GM12878 (cell line): ENCODE measurements at regions not wholly inside any gene's neighbourhood (a gene's known extent, or its start where the extent isn't known, plus 50 kb on each side); places are given as distances from the start of the nearest gene placed in this dataset.

Experiments
- ATAC-seq: fragments of 200-7000 bp; cut with Tn5 transposase; 3 replicates; pipeline ENCODE4 v1.9.1; 2020; ENCODE audit warnings: mild to moderate bottlenecking, moderate library complexity
- BruUV-seq: library from RNA; stranded (reverse); fragments of 400-500 nt; replicated peaks from 2 replicates; lab custom pipeline; 2021; lab: Mats Ljungman, UMichigan
- CTCF ChIA-PET: fragments of 300-600 bp; sonication (Branson Sonifier 250); formaldehyde crosslinking; extraction: SDS; loops from one replicate; lab custom pipeline; 2021; ENCODE audit warnings: inconsistent platforms; lab: Yijun Ruan, JAX
- POLR2A ChIA-PET: fragments of 350-600 bp; formaldehyde crosslinking; extraction: SDS; loops from one replicate; lab custom pipeline; 2021; ENCODE audit warnings: inconsistent platforms; lab: Charles Lee
- RAD21 ChIA-PET: fragments of 300-600 bp; sonication (Branson Sonifier 250); formaldehyde crosslinking; loops from one replicate; lab custom pipeline; 2023; ENCODE audit warnings: antibody characterized with exemption; ENCODE audit not compliant: unreplicated experiment; lab: Charles Lee
- SMC1A ChIA-PET: fragments of 300-600 bp; sonication (Branson Sonifier 250); formaldehyde crosslinking; loops from one replicate; lab custom pipeline; 2023; ENCODE audit not compliant: unreplicated experiment, uncharacterized antibody; lab: Charles Lee
- DNase-seq: peaks from one replicate; pipeline ENCODE4 v3.0.0-alpha.2; 2011; ENCODE audit warnings: low read depth, low spot score
- FAIRE-seq: peaks from 3 replicates; lab custom pipeline; 2011; peaks lifted over from hg19 to GRCh38; lab: Jason Lieb, UNC
- H2AFZ ChIP-seq: 2 replicates; pipeline ENCODE4 v1.6.0; 2011; ENCODE audit warnings: low read depth, low read length, control low read depth; ENCODE audit not compliant: control insufficient read depth
- H3K27ac ChIP-seq: 2 replicates; pipeline ENCODE4 v1.5.1; 2011; ENCODE audit warnings: control low read depth; ENCODE audit not compliant: control insufficient read depth, insufficient read depth
- H3K27me3 ChIP-seq, 2 experiments: replicated peaks in 1 of 2; 2 replicates each; pipeline versions ENCODE4 v1.6.0 to v1.6.1; 2011; ENCODE audit warnings: low read length in 1 of 2; ENCODE audit not compliant: control insufficient read depth in 2 of 2, insufficient read depth in 2 of 2
- H3K36me3 ChIP-seq, 2 experiments: 2 replicates each; pipeline ENCODE4 v1.5.1; 2011; ENCODE audit warnings: low read length in 1 of 2; ENCODE audit not compliant: control insufficient read depth in 2 of 2, insufficient read depth in 2 of 2
- H3K4me1 ChIP-seq: 2 replicates; pipeline ENCODE4 v1.6.1; 2011; ENCODE audit warnings: mild to moderate bottlenecking, low read length, moderate library complexity, mixed read lengths; ENCODE audit not compliant: control insufficient read depth, insufficient read depth
- H3K4me2 ChIP-seq: 2 replicates; pipeline ENCODE4 v1.6.0; 2011; ENCODE audit warnings: control low read depth; ENCODE audit not compliant: control insufficient read depth, insufficient read depth
- H3K4me3 ChIP-seq: fragments of 200-600 bp; sonication (generic); 2 replicates; pipeline ENCODE4 v1.5.1; 2016
- H3K79me2 ChIP-seq: 2 replicates; pipeline ENCODE4 v1.6.0; 2011; ENCODE audit warnings: low read length; ENCODE audit not compliant: control insufficient read depth, insufficient read depth
- H3K9ac ChIP-seq: 2 replicates; pipeline ENCODE4 v1.8.0; 2011; ENCODE audit warnings: low read length, control low read depth, mixed read lengths; ENCODE audit not compliant: control insufficient read depth, insufficient read depth
- H3K9me3 ChIP-seq: replicated peaks from 3 replicates; pipeline ENCODE4 v1.5.1; 2011; ENCODE audit warnings: mild to moderate bottlenecking, low read length; ENCODE audit not compliant: control insufficient read depth, insufficient read depth
- H4K20me1 ChIP-seq: 2 replicates; pipeline ENCODE4 v1.6.0; 2011; ENCODE audit not compliant: control insufficient read depth, insufficient read depth
- BCL3 ChIP-seq: IDR thresholded peaks from 2 replicates; pipeline ENCODE4 v1.6.1; 2011; ENCODE audit warnings: borderline replicate concordance, low read depth, mild to moderate bottlenecking, moderate library complexity, low read length; ENCODE audit not compliant: insufficient read depth, poor library complexity, severe bottlenecking
- CEBPZ ChIP-seq: fragments of 150-350 bp; IDR thresholded peaks from 2 replicates; pipeline ENCODE4 v1.6.1; 2016; ENCODE audit warnings: low read depth, low read length
- KDM1A ChIP-seq: fragments of 200-600 bp; sonication (generic); IDR thresholded peaks from 2 replicates; pipeline ENCODE4 v1.6.1; 2016; ENCODE audit warnings: borderline replicate concordance
- PKNOX1 ChIP-seq: fragments of 450-650 bp; IDR thresholded peaks from 2 replicates; pipeline ENCODE4 v1.6.1; 2016; ENCODE audit warnings: mild to moderate bottlenecking
- RELA ChIP-seq: fragments of 450-650 bp; IDR thresholded peaks from 2 replicates; pipeline ENCODE4 v1.8.0; 2014; ENCODE audit warnings: borderline replicate concordance; ENCODE audit not compliant: partially characterized antibody
- RELB ChIP-seq: fragments of 450-650 bp; IDR thresholded peaks from 2 replicates; pipeline ENCODE4 v1.6.1; 2017; ENCODE audit warnings: low read depth, mild to moderate bottlenecking, moderate library complexity
- SMAD5 ChIP-seq: IDR thresholded peaks from 2 replicates; pipeline ENCODE4 v1.6.1; 2016; ENCODE audit warnings: antibody characterized with exemption, low read depth
- SUZ12 ChIP-seq: fragments of 200-600 bp; sonication (generic); IDR thresholded peaks from one replicate; pipeline ENCODE4 v1.6.1; 2018; ENCODE audit warnings: antibody characterized with exemption, mild to moderate bottlenecking; ENCODE audit not compliant: unreplicated experiment
- USF1 ChIP-seq: IDR thresholded peaks from 2 replicates; pipeline ENCODE4 v1.6.1; 2011; ENCODE audit warnings: borderline replicate concordance, low read depth, mild to moderate bottlenecking, moderate library complexity, mixed read lengths, low read length; ENCODE audit not compliant: insufficient read depth; ENCODE audit errors: extremely low read length
- ZBTB4 ChIP-seq: fragments of 450-650 bp; formaldehyde crosslinking; IDR thresholded peaks from 2 replicates; pipeline ENCODE4 v1.4.0; 2022; ENCODE audit warnings: mild to moderate bottlenecking, moderate library complexity
- WGBS: methylation state at CpG from one replicate; pipeline ENCODE4 v1.1.6; 2016; ENCODE audit warnings: low lambda C conversion rate; ENCODE audit not compliant: insufficient replicate concordance, insufficient coverage; ENCODE audit errors: missing lambda C conversion rate; 5-methylcytosine and 5-hydroxymethylcytosine counted together
- in situ Hi-C: fragments of 300-500 bp; cut with MboI; formaldehyde crosslinking; loops from 9 replicates; pipeline ENCODE4 v1.14.3; 2018; ENCODE audit warnings: mixed read lengths
- intact Hi-C: fragments of 100-400 bp; cut with micrococcal nuclease; formaldehyde crosslinking; loops from one replicate; pipeline ENCODE4 v1.14.2; 2022; ENCODE audit not compliant: unreplicated experiment

GRCh38 chr15:57857871-57858270 is 151.4 kb downstream of the POLR2M start:
- no peak for FAIRE-seq
- Histone ChIP-seq H3K79me2 (no peaks in the 10 kb centered on the region), H3K4me1 (no peaks in the 10 kb centered on the region), H3K9me3 (no peaks in the 10 kb centered on the region), H2AFZ (no peak overlapping the region), H3K27me3 (peaks cover 0 to 1% of the 10 kb centered on the region in 2 experiments; a peak in 1 of 4 replicates), H3K9ac (no peak overlapping the region), H3K4me2 (no peak overlapping the region), H3K4me3 (no peak overlapping the region), H3K36me3 (no peaks in the 10 kb centered on the region), H4K20me1 (no peaks in the 10 kb centered on the region), H3K27ac (no peak overlapping the region)
- TF ChIP-seq USF1 (no peak), BCL3 (no peak), ZBTB4 (CRISPR knock-in tag) (no peak), CEBPZ (no peak), RELB (no peak), SUZ12 (no peak), SMAD5 (no peak), PKNOX1 (no peak), RELA (no peak), KDM1A (no peak)
- ChIA-PET SMC1A (no interaction called here), RAD21 (no interaction called here), CTCF (interaction anchor here (1.1 to 4.4 kb wide), 2 partner anchors 8 to 297 kb away, joined by 3 to 34 read pairs; no protein-coding TSS in a partner anchor), POLR2A (no interaction called here)
- in situ Hi-C loops, result no loop called here
- 36% methylated on average over 1 of the region's 1 CpG for WGBS
- no TSS peak for BruUV-seq
- intact Hi-C loops, result no loop called here
- no peak for ATAC-seq
- DNase-seq, result no peak
